H9 (cell line): ENCODE measurements at regions not wholly inside any gene's neighbourhood (a gene's known extent, or its start where the extent isn't known, plus 50 kb on each side); places are given as distances from the start of the nearest gene placed in this dataset.

Experiments
- DNase-seq: peaks from one replicate; pipeline ENCODE4 v3.0.0-alpha.2; 2017
- H2AFZ ChIP-seq: one replicate; pipeline ENCODE4 v1.6.1; 2013; ENCODE audit warnings: mild to moderate bottlenecking, low read length, control low read depth, moderate library complexity
- H2AK5ac ChIP-seq: 2 replicates; pipeline ENCODE4 v1.6.1; 2013; ENCODE audit warnings: low read length, control low read depth, mixed read lengths; ENCODE audit not compliant: insufficient read length
- H2BK120ac ChIP-seq: one replicate; pipeline ENCODE4 v1.6.1; 2013; ENCODE audit warnings: low read depth, mild to moderate bottlenecking, low read length, control low read depth, inconsistent platforms; ENCODE audit not compliant: poor library complexity, severe bottlenecking
- H2BK12ac ChIP-seq: 2 replicates; pipeline ENCODE4 v1.6.1; 2013; ENCODE audit warnings: low read length, control low read depth, mixed read lengths, low read depth; ENCODE audit not compliant: insufficient read length
- H2BK15ac ChIP-seq: 2 replicates; pipeline ENCODE4 v1.6.1; 2013; ENCODE audit warnings: low read depth, low read length, control low read depth
- H2BK20ac ChIP-seq: one replicate; pipeline ENCODE4 v1.6.1; 2013; ENCODE audit warnings: low read depth, mild to moderate bottlenecking, low read length, control low read depth, inconsistent platforms; ENCODE audit not compliant: poor library complexity, severe bottlenecking
- H2BK5ac ChIP-seq: 2 replicates; pipeline ENCODE4 v1.6.1; 2013; ENCODE audit warnings: low read length, control low read depth, mixed read lengths; ENCODE audit not compliant: insufficient read length
- H3K14ac ChIP-seq: 2 replicates; pipeline ENCODE4 v1.6.1; 2013; ENCODE audit warnings: low read length, control low read depth; ENCODE audit not compliant: insufficient read depth
- H3K18ac ChIP-seq: 2 replicates; pipeline ENCODE4 v1.6.1; 2013; ENCODE audit warnings: low read depth, mild to moderate bottlenecking, mixed read lengths, low read length, control low read depth; ENCODE audit not compliant: insufficient read length
- H3K23ac ChIP-seq: 2 replicates; pipeline ENCODE4 v1.6.1; 2013; ENCODE audit warnings: low read length, control low read depth, mixed read lengths, low read depth; ENCODE audit not compliant: insufficient read length
- H3K23me2 ChIP-seq: 2 replicates; pipeline ENCODE4 v1.6.1; 2013; ENCODE audit warnings: low read depth, mild to moderate bottlenecking, mixed read lengths, low read length, control low read depth; ENCODE audit not compliant: insufficient read length, poor library complexity, severe bottlenecking
- H3K27ac ChIP-seq: 2 replicates; pipeline ENCODE4 v1.5.1; 2013; ENCODE audit warnings: low read length, control low read depth, mixed read lengths, low read depth; ENCODE audit not compliant: insufficient read length
- H3K27me3 ChIP-seq: 2 replicates; pipeline ENCODE4 v1.6.1; 2013; ENCODE audit warnings: low read length, control low read depth, inconsistent platforms; ENCODE audit not compliant: insufficient read depth
- H3K4ac ChIP-seq: 2 replicates; pipeline ENCODE4 v1.6.1; 2013; ENCODE audit warnings: low read depth, mild to moderate bottlenecking, control low read depth, inconsistent platforms, low read length, moderate library complexity
- H3K4me1 ChIP-seq: 2 replicates; pipeline ENCODE4 v1.6.1; 2013; ENCODE audit warnings: low read length, control low read depth, inconsistent platforms; ENCODE audit not compliant: insufficient read depth
- H3K4me2 ChIP-seq: 2 replicates; pipeline ENCODE4 v1.6.1; 2013; ENCODE audit warnings: low read length, control low read depth, mixed read lengths; ENCODE audit not compliant: insufficient read length, insufficient read depth
- H3K56ac ChIP-seq: 2 replicates; pipeline ENCODE4 v1.6.1; 2013; ENCODE audit warnings: low read depth, mild to moderate bottlenecking, mixed read lengths, low read length, control low read depth; ENCODE audit not compliant: insufficient read length
- H3K79me1 ChIP-seq: 2 replicates; pipeline ENCODE4 v1.6.1; 2013; ENCODE audit warnings: low read depth, mild to moderate bottlenecking, moderate library complexity, low read length, control low read depth, inconsistent platforms; ENCODE audit not compliant: insufficient read depth, poor library complexity, severe bottlenecking
- H3K79me2 ChIP-seq: 2 replicates; pipeline ENCODE4 v1.6.1; 2013; ENCODE audit warnings: low read length, control low read depth, inconsistent platforms; ENCODE audit not compliant: insufficient read depth
- H3K9ac ChIP-seq: 2 replicates; pipeline ENCODE4 v1.6.1; 2013; ENCODE audit warnings: low read length, control low read depth, mixed read lengths; ENCODE audit not compliant: insufficient read length; ENCODE audit errors: extremely low read depth
- H3K9me3 ChIP-seq: one replicate; pipeline ENCODE4 v1.6.1; 2013; ENCODE audit warnings: low read depth, low read length, inconsistent platforms; ENCODE audit not compliant: control insufficient read depth
- H3T11ph ChIP-seq: one replicate; pipeline ENCODE4 v1.6.1; 2013; ENCODE audit warnings: mild to moderate bottlenecking, low read length, control low read depth, inconsistent platforms
- H4K20me1 ChIP-seq: one replicate; pipeline ENCODE4 v1.6.1; 2013; ENCODE audit not compliant: control insufficient read depth, insufficient read length, insufficient read depth
- H4K5ac ChIP-seq: 2 replicates; pipeline ENCODE4 v1.6.1; 2013; ENCODE audit warnings: low read depth, mild to moderate bottlenecking, mixed read lengths, low read length, control low read depth; ENCODE audit not compliant: insufficient read length
- H4K8ac ChIP-seq: replicated peaks from 2 replicates; pipeline ENCODE4 v1.6.1; 2013; ENCODE audit warnings: low read length, control low read depth, mixed read lengths, low read depth; ENCODE audit not compliant: insufficient read length
- H4K91ac ChIP-seq: 2 replicates; pipeline ENCODE4 v1.6.1; 2013; ENCODE audit warnings: low read depth, mild to moderate bottlenecking, moderate library complexity, mixed read lengths, low read length, control low read depth; ENCODE audit not compliant: insufficient read length
- H3K27ac Mint-ChIP-seq, 3 experiments: 2 replicates in 2 of 3; 3 replicates in 1 of 3; pipeline ENCODE4 v1.8.0; 2020 to 2021; ENCODE audit warnings: mixed read lengths in 3 of 3, mild to moderate bottlenecking in 1 of 3, moderate library complexity in 1 of 3
- H3K27me3 Mint-ChIP-seq: 2 replicates; pipeline ENCODE4 v1.8.0; 2021; ENCODE audit warnings: low read depth, mild to moderate bottlenecking, moderate library complexity, mixed read lengths
- H3K36me3 Mint-ChIP-seq, 3 experiments: 2 replicates in 2 of 3; 3 replicates in 1 of 3; pipeline ENCODE4 v1.8.0; 2020 to 2021; ENCODE audit warnings: low read depth in 3 of 3, mixed read lengths in 3 of 3; ENCODE audit not compliant: insufficient read depth in 1 of 3
- H3K4me1 Mint-ChIP-seq, 2 experiments: 2 replicates each; pipeline ENCODE4 v1.8.0; 2020; ENCODE audit warnings: mixed read lengths in 2 of 2
- H3K4me3 Mint-ChIP-seq, 2 experiments: 2 replicates in 1 of 2; 3 replicates in 1 of 2; pipeline ENCODE4 v1.8.0; 2020 to 2021; ENCODE audit warnings: mild to moderate bottlenecking in 2 of 2, mixed read lengths in 2 of 2, moderate library complexity in 1 of 2
- H3K9me3 Mint-ChIP-seq, 2 experiments: 2 replicates in 1 of 2; 3 replicates in 1 of 2; pipeline ENCODE4 v1.8.0; 2020; ENCODE audit warnings: mild to moderate bottlenecking in 2 of 2, mixed read lengths in 2 of 2, moderate library complexity in 1 of 2
- WGBS: extraction: QIAGEN DNeasy Blood & Tissue Kit; methylation state at CpG from one replicate; pipeline ENCODE4 v1.1.7; 2013; ENCODE audit warnings: missing lambda C conversion rate, low lambda C conversion rate, mixed read lengths; ENCODE audit not compliant: insufficient read length; ENCODE audit errors: extremely low coverage; 5-methylcytosine and 5-hydroxymethylcytosine counted together
- TF ChIP-seq, protein P1 (sequence below): fragments of 200-600 bp; sonication (generic); conservative IDR thresholded peaks from 3 replicates; pipeline ENCODE4 v1.8.0; 2021; ENCODE audit warnings: antibody characterized with exemption, mild to moderate bottlenecking

DNA sequence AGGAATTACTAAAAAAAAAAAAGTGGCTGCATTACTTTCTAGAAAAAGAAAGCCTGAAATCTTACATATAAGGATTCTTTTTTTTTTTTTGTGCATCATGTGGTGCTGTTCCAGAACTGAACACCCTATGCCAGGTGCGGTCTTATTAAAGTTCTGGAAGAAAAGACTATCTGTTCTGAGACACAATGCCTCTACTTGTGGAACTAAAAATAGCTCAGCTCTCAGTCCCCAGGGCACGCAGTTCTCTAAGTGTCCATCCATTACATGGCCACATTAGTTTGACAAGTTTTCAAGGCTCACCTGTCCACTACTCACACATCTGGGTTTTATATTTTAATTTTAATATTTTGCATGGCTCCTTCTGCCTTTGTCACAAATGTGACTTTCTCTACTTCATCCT lies 126.6 kb upstream of the ADAMTS9 start:
- Histone ChIP-seq H2BK15ac (no peak overlapping the region), H3K14ac (no peak overlapping the region), H3K27ac (no peak overlapping the region), H3K9me3 (no peaks in the 10 kb centered on the region), H2BK12ac (no peak overlapping the region), H3K23me2 (no peaks in the 10 kb centered on the region), H4K91ac (no peak overlapping the region), H2BK5ac (no peak overlapping the region), H3K4me1 (no peaks in the 10 kb centered on the region), H2BK20ac (no peak overlapping the region), H3K23ac (no peak overlapping the region), H2AFZ (no peak overlapping the region), H3K4ac (no peak overlapping the region), H4K8ac (no peak overlapping the region), H2AK5ac (no peak overlapping the region), H3K9ac (no peak overlapping the region), H4K5ac (no peak overlapping the region), H3K79me1 (no peaks in the 10 kb centered on the region), H3K27me3 (no peaks in the 10 kb centered on the region), H3K79me2 (no peaks in the 10 kb centered on the region), H3K4me2 (no peak overlapping the region), H3T11ph (no peak overlapping the region), H4K20me1 (no peaks in the 10 kb centered on the region), H3K18ac (no peak overlapping the region), H3K56ac (no peak overlapping the region), H2BK120ac (no peak overlapping the region)
- Mint-ChIP-seq H3K36me3 (no peaks in the 10 kb centered on the region), H3K27ac (no peak overlapping the region), H3K4me3 (no peak overlapping the region), H3K4me1 (peaks cover 4 to 6% of the 10 kb centered on the region in 2 experiments; a peak in 3 of 4 replicates), H3K27me3 (peaks cover 5% of the 10 kb centered on the region), H3K9me3 (no peaks in the 10 kb centered on the region; a peak in 1 of 5 replicates)
- no CpG with 5 or more reads among the region's 2 CpGs for WGBS
- DNase-seq = no peak
- TF ChIP-seq, protein P1, sequence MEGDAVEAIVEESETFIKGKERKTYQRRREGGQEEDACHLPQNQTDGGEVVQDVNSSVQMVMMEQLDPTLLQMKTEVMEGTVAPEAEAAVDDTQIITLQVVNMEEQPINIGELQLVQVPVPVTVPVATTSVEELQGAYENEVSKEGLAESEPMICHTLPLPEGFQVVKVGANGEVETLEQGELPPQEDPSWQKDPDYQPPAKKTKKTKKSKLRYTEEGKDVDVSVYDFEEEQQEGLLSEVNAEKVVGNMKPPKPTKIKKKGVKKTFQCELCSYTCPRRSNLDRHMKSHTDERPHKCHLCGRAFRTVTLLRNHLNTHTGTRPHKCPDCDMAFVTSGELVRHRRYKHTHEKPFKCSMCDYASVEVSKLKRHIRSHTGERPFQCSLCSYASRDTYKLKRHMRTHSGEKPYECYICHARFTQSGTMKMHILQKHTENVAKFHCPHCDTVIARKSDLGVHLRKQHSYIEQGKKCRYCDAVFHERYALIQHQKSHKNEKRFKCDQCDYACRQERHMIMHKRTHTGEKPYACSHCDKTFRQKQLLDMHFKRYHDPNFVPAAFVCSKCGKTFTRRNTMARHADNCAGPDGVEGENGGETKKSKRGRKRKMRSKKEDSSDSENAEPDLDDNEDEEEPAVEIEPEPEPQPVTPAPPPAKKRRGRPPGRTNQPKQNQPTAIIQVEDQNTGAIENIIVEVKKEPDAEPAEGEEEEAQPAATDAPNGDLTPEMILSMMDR = no peak
